ENCODE measurements at regions not wholly inside any gene's neighbourhood (a gene's known extent, or its start where the extent isn't known, plus 50 kb on each side); places are given as distances from the start of the nearest gene placed in this dataset.

GRCh38 chr12:25394025-25394424 lies 143.3 kb upstream of the KRAS start:
- TF ChIP-seq CTCF (IDR thresholded peaks at IDR 0.05 in 2 of 3, conservative IDR thresholded peaks at IDR 0.05 in 1 of 3; ENCODE audit: control insufficient read depth in 2 of 3, extremely low read depth in 1 of 3, insufficient read depth in 1 of 3, low read depth in 3 of 3, low read length in 3 of 3) (no peak), ZNF274 (IDR thresholded peaks at IDR 0.05; ENCODE audit: insufficient read depth, insufficient read length) (no peak), CBX5 (IDR thresholded peaks at IDR 0.05; ENCODE audit: low read depth) (no peak), RCOR1 (conservative IDR thresholded peaks at IDR 0.05; ENCODE audit: low read depth, low read length) (no peak), REST (IDR thresholded peaks at IDR 0.05; ENCODE audit: low read depth, low read length) (no peak), POLR2A (IDR thresholded peaks at IDR 0.05; ENCODE audit: low read depth, low read length) (no peak), SIN3A (IDR thresholded peaks at IDR 0.05; ENCODE audit: low read depth, low read length) (no peak), TARDBP (IDR thresholded peaks at IDR 0.05; ENCODE audit: borderline replicate concordance) (no peak), TCF7 (IDR thresholded peaks at IDR 0.05; ENCODE audit: borderline replicate concordance) (no peak), POLR2AphosphoS5 (IDR thresholded peaks at IDR 0.05; ENCODE audit: low read length) (no peak)
